ENCODE measurements at regions not wholly inside any gene's neighbourhood (a gene's known extent, or its start where the extent isn't known, plus 50 kb on each side); places are given as distances from the start of the nearest gene placed in this dataset.
"Not testable (repeated sequence)": the region's sequence is repeated elsewhere in the genome, so short reads cannot be mapped to it uniquely, and the experiment has no call there.

DNA sequence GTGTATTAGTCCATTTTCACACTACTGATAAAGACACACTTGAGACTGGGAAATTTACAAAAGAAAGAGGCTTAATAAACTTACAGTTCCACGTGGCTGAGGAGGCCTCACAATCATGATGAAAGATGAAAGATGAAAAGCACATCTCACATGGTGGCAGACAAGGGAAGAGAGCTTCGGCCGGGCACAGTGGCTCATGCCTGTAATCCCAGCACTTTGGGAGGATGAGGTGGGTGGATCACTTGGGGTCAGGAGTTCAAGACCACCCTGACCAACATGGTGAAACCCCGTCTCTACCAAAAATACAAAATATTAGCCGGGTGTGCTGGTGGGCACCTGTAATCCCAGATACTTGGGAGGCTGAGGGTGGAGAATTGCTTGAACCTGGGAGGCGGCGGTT lies 682.7 kb downstream of the PTPRU start:
- not testable (repeated sequence) for H3K4me1 ChIP-seq (ENCODE audit: control insufficient read depth, insufficient read depth, low read length); H3K9me3 ChIP-seq (ENCODE audit: control insufficient read depth in 2 of 2, low read length in 2 of 2); H3K36me3 ChIP-seq (ENCODE audit: control insufficient read depth in 2 of 2, insufficient read depth in 2 of 2, low read length in 2 of 2); H3K9ac ChIP-seq (ENCODE audit: low read length in 2 of 2); H3K27ac ChIP-seq (ENCODE audit: low read length); H3K4me3 ChIP-seq (ENCODE audit: low read length in 2 of 2)
- H3K27me3 ChIP-seq (ENCODE audit: control insufficient read depth in 1 of 2, insufficient read depth in 2 of 2, low read length in 2 of 2) = peaks cover 2 to 13% of the 10 kb centered on the region in 2 donors

GRCh38 chr1:29916656-29917369 lies 680.5 kb downstream of the PTPRU start:
- Histone ChIP-seq H3K27ac (ENCODE audit: low read length) (no peak overlapping the region), H3K9me3 (ENCODE audit: control insufficient read depth in 2 of 2, low read length in 2 of 2) (no peaks in the 10 kb centered on the region), H3K9ac (ENCODE audit: low read length in 2 of 2) (no peak overlapping the region), H3K4me3 (ENCODE audit: low read length in 2 of 2) (no peak overlapping the region), H3K4me1 (ENCODE audit: control insufficient read depth, insufficient read depth, low read length) (no peaks in the 10 kb centered on the region), H3K36me3 (ENCODE audit: control insufficient read depth in 2 of 2, insufficient read depth in 2 of 2, low read length in 2 of 2) (no peaks in the 10 kb centered on the region), H3K27me3 (ENCODE audit: control insufficient read depth in 1 of 2, insufficient read depth in 2 of 2, low read length in 2 of 2) (peaks cover 6 to 16% of the 10 kb centered on the region in 2 donors)

DNA sequence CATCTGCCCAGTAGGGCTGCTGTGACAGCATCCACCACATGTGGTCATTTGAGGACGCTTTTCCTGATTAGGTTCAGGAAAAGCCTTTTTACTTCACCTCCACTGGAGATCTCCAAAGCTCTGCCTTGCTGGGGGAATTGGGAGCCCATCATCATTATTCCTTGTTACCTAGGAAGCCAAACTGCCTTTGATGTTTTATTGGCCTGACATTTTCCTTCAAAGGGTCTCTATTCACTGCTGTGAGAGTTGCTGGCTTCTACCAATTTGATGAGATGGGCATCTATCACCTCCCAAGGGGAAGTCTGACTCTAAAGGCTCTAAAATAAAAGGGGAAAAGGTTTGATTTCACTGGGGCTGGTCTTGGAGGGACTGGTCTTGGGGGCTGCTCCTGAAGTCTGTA lies 678.6 kb downstream of the PTPRU start:
- H3K27ac ChIP-seq (ENCODE audit: low read length) = no peak overlapping the region
- no peaks in the 10 kb centered on the region for H3K9me3 ChIP-seq (ENCODE audit: control insufficient read depth in 2 of 2, low read length in 2 of 2)
- no peak overlapping the region for H3K4me3 ChIP-seq (ENCODE audit: low read length in 2 of 2)
- peaks cover 4 to 15% of the 10 kb centered on the region in 2 donors for H3K27me3 ChIP-seq (ENCODE audit: control insufficient read depth in 1 of 2, insufficient read depth in 2 of 2, low read length in 2 of 2)
- H3K4me1 ChIP-seq (ENCODE audit: control insufficient read depth, insufficient read depth, low read length) = no peaks in the 10 kb centered on the region
- H3K36me3 ChIP-seq (ENCODE audit: control insufficient read depth in 2 of 2, insufficient read depth in 2 of 2, low read length in 2 of 2) = no peaks in the 10 kb centered on the region
- no peak overlapping the region for H3K9ac ChIP-seq (ENCODE audit: low read length in 2 of 2)

DNA sequence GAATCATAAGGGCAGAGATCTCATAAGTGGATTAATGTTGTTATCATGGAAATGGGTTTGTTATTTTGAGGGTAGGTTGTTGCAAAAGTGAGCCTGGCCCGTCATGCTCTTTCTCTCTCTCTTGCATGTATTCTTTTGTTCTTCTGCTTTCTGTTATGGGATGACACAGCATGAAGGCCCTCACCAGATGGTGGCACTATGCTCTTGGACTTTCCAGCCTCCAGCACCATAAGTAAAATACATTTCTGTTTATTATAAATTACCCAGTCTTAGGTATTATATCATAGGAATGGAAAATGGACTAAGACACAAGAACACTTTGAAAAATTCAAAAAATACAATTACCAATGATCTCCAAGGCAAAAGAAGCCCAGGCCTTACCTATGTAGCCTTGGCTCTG lies 676.1 kb downstream of the PTPRU start:
- H3K27ac ChIP-seq (ENCODE audit: low read length) = no peak overlapping the region
- no peak overlapping the region for H3K4me3 ChIP-seq (ENCODE audit: low read length in 2 of 2)
- H3K9me3 ChIP-seq (ENCODE audit: control insufficient read depth in 2 of 2, low read length in 2 of 2) = no peaks in the 10 kb centered on the region
- no peaks in the 10 kb centered on the region for H3K4me1 ChIP-seq (ENCODE audit: control insufficient read depth, insufficient read depth, low read length)
- peaks cover 5 to 18% of the 10 kb centered on the region in 2 donors for H3K27me3 ChIP-seq (ENCODE audit: control insufficient read depth in 1 of 2, insufficient read depth in 2 of 2, low read length in 2 of 2)
- no peaks in the 10 kb centered on the region for H3K36me3 ChIP-seq (ENCODE audit: control insufficient read depth in 2 of 2, insufficient read depth in 2 of 2, low read length in 2 of 2)
- H3K9ac ChIP-seq (ENCODE audit: low read length in 2 of 2) = no peak overlapping the region

DNA sequence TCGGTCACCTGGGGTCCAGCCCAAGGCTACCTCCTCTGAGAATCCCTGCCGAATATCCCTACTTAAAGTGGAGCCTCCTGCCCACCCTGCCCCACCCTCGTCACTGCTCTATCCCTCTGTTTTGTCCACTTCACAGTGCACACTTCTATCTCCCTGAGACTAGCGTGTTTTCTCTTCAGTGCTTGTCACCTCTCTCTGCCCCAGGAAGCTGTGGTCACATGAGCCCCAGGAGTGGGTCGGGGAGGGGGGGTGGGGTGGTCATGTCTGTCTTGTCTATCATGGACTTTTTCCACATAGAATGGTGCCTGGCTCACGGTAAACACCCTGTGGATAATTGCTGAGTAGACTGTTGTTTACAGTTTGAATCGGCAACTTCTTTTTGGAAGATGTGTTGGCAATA lies 673.6 kb downstream of the PTPRU start:
- no peaks in the 10 kb centered on the region for H3K4me1 ChIP-seq (ENCODE audit: control insufficient read depth, insufficient read depth, low read length)
- no peak overlapping the region for H3K4me3 ChIP-seq (ENCODE audit: low read length in 2 of 2)
- no peaks in the 10 kb centered on the region for H3K9me3 ChIP-seq (ENCODE audit: control insufficient read depth in 2 of 2, low read length in 2 of 2)
- no peak overlapping the region for H3K9ac ChIP-seq (ENCODE audit: low read length in 2 of 2)
- peaks cover 5 to 21% of the 10 kb centered on the region in 2 donors for H3K27me3 ChIP-seq (ENCODE audit: control insufficient read depth in 1 of 2, insufficient read depth in 2 of 2, low read length in 2 of 2)
- H3K36me3 ChIP-seq (ENCODE audit: control insufficient read depth in 2 of 2, insufficient read depth in 2 of 2, low read length in 2 of 2) = no peaks in the 10 kb centered on the region
- H3K27ac ChIP-seq (ENCODE audit: low read length) = no peak overlapping the region

- Histone ChIP-seq H3K36me3 (ENCODE audit: control insufficient read depth in 2 of 2, insufficient read depth in 2 of 2, low read length in 2 of 2) (no peaks in the 10 kb centered on the region), H3K4me1 (ENCODE audit: control insufficient read depth, insufficient read depth, low read length) (no peaks in the 10 kb centered on the region), H3K9me3 (ENCODE audit: control insufficient read depth in 2 of 2, low read length in 2 of 2) (no peaks in the 10 kb centered on the region), H3K9ac (ENCODE audit: low read length in 2 of 2) (no peak overlapping the region), H3K27me3 (ENCODE audit: control insufficient read depth in 1 of 2, insufficient read depth in 2 of 2, low read length in 2 of 2) (peaks cover 2 to 12% of the 10 kb centered on the region in 2 donors), H3K4me3 (ENCODE audit: low read length in 2 of 2) (no peak overlapping the region), H3K27ac (ENCODE audit: low read length) (no peak overlapping the region)
Observed at GRCh38 chr1:29907596-29907995, 671.3 kb downstream of the PTPRU start.

DNA sequence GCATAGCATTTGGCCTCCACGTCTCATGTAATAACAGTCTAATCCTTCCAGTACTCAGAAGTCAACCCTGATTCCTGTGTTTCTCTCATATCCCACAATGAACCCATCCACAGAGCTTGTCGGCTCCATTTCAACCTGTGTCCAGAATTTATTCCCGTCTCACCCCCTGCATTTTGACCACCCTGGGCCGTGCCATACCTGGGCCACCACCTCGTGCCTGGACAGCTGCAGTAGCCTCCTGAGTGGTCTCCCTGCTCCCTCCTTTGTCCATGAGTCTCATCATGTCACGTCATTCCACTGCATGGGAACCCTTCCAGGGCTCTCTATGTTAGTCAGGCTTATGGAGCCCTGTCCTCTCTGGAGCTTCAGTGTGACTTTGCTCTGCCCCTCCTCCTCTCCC lies 670.6 kb downstream of the PTPRU start:
- Histone ChIP-seq H3K36me3 (ENCODE audit: control insufficient read depth in 2 of 2, insufficient read depth in 2 of 2, low read length in 2 of 2) (no peaks in the 10 kb centered on the region), H3K27ac (ENCODE audit: low read length) (no peak overlapping the region), H3K4me3 (ENCODE audit: low read length in 2 of 2) (no peak overlapping the region), H3K27me3 (ENCODE audit: control insufficient read depth in 1 of 2, insufficient read depth in 2 of 2, low read length in 2 of 2) (peaks cover 4 to 12% of the 10 kb centered on the region in 2 donors), H3K4me1 (ENCODE audit: control insufficient read depth, insufficient read depth, low read length) (no peaks in the 10 kb centered on the region), H3K9ac (ENCODE audit: low read length in 2 of 2) (no peak overlapping the region), H3K9me3 (ENCODE audit: control insufficient read depth in 2 of 2, low read length in 2 of 2) (no peaks in the 10 kb centered on the region)

GRCh38 chr1:29903548-29904166 lies 667.3 kb downstream of the PTPRU start:
- H3K27ac ChIP-seq (ENCODE audit: low read length) = no peak overlapping the region
- H3K4me3 ChIP-seq (ENCODE audit: low read length in 2 of 2) = no peak overlapping the region
- H3K4me1 ChIP-seq (ENCODE audit: control insufficient read depth, insufficient read depth, low read length) = no peaks in the 10 kb centered on the region
- H3K27me3 ChIP-seq (ENCODE audit: control insufficient read depth in 1 of 2, insufficient read depth in 2 of 2, low read length in 2 of 2) = peaks cover 8 to 21% of the 10 kb centered on the region in 2 donors
- H3K9ac ChIP-seq (ENCODE audit: low read length in 2 of 2) = no peak overlapping the region
- no peaks in the 10 kb centered on the region for H3K9me3 ChIP-seq (ENCODE audit: control insufficient read depth in 2 of 2, low read length in 2 of 2)
- H3K36me3 ChIP-seq (ENCODE audit: control insufficient read depth in 2 of 2, insufficient read depth in 2 of 2, low read length in 2 of 2) = no peaks in the 10 kb centered on the region

GRCh38 chr1:29901624-29902325 lies 665.5 kb downstream of the PTPRU start:
- Histone ChIP-seq H3K4me3 (ENCODE audit: low read length in 2 of 2) (no peak overlapping the region), H3K27me3 (ENCODE audit: control insufficient read depth in 1 of 2, insufficient read depth in 2 of 2, low read length in 2 of 2) (peaks cover 10 to 24% of the 10 kb centered on the region in 2 donors), H3K4me1 (ENCODE audit: control insufficient read depth, insufficient read depth, low read length) (no peaks in the 10 kb centered on the region), H3K9ac (ENCODE audit: low read length in 2 of 2) (no peak overlapping the region), H3K27ac (ENCODE audit: low read length) (no peak overlapping the region), H3K36me3 (ENCODE audit: control insufficient read depth in 2 of 2, insufficient read depth in 2 of 2, low read length in 2 of 2) (no peaks in the 10 kb centered on the region), H3K9me3 (ENCODE audit: control insufficient read depth in 2 of 2, low read length in 2 of 2) (no peaks in the 10 kb centered on the region)

DNA sequence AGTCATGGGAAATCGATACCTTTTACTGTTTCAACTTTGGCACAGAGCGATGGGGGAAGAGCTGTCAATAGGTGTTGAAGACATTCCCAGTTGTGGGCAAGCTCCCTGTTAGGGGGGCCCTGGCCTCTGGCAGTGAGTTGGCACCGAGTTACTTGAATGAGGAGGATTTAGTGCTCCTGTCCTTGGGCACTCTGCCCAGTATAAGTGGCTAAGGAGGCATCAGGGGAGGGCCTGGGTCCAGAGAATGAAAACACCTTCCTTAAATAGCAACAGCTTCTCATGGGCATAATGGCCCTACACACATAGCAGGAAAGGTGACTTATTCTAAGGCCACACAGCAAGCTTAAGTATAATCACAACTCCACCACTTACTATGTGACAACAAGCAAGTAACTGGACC lies 664.4 kb downstream of the PTPRU start:
- no peaks in the 10 kb centered on the region for H3K9me3 ChIP-seq (ENCODE audit: control insufficient read depth in 2 of 2, low read length in 2 of 2)
- no peak overlapping the region for H3K4me3 ChIP-seq (ENCODE audit: low read length in 2 of 2)
- H3K27me3 ChIP-seq (ENCODE audit: control insufficient read depth in 1 of 2, insufficient read depth in 2 of 2, low read length in 2 of 2) = peaks cover 13 to 24% of the 10 kb centered on the region in 2 donors

More for the DNA sequence above, 664.4 kb downstream of the PTPRU start:
- no peak overlapping the region for H3K27ac ChIP-seq (ENCODE audit: low read length)
- no peaks in the 10 kb centered on the region for H3K4me1 ChIP-seq (ENCODE audit: control insufficient read depth, insufficient read depth, low read length)
- H3K36me3 ChIP-seq (ENCODE audit: control insufficient read depth in 2 of 2, insufficient read depth in 2 of 2, low read length in 2 of 2) = no peaks in the 10 kb centered on the region
- no peak overlapping the region for H3K9ac ChIP-seq (ENCODE audit: low read length in 2 of 2)
